Epithelial cell of esophagus (primary cell): ENCODE measurements at regions not wholly inside any gene's neighbourhood (a gene's known extent, or its start where the extent isn't known, plus 50 kb on each side); places are given as distances from the start of the nearest gene placed in this dataset.

ENCODE experiments used
- DNase-seq: peaks from one replicate; pipeline ENCODE4 v3.0.0; 2010; ENCODE audit warnings: low read depth
- H3K4me3 ChIP-seq: 2 replicates; pipeline ENCODE4 v1.5.1; 2011; ENCODE audit warnings: mild to moderate bottlenecking, low read length, control low read depth
- TF ChIP-seq, protein P1 (sequence below): IDR thresholded peaks from 2 replicates; pipeline ENCODE4 v1.5.1; 2011; ENCODE audit warnings: low read depth, mild to moderate bottlenecking, low read length, control low read depth, inconsistent platforms; ENCODE audit not compliant: insufficient read depth; ENCODE audit errors: missing control alignments

DNA sequence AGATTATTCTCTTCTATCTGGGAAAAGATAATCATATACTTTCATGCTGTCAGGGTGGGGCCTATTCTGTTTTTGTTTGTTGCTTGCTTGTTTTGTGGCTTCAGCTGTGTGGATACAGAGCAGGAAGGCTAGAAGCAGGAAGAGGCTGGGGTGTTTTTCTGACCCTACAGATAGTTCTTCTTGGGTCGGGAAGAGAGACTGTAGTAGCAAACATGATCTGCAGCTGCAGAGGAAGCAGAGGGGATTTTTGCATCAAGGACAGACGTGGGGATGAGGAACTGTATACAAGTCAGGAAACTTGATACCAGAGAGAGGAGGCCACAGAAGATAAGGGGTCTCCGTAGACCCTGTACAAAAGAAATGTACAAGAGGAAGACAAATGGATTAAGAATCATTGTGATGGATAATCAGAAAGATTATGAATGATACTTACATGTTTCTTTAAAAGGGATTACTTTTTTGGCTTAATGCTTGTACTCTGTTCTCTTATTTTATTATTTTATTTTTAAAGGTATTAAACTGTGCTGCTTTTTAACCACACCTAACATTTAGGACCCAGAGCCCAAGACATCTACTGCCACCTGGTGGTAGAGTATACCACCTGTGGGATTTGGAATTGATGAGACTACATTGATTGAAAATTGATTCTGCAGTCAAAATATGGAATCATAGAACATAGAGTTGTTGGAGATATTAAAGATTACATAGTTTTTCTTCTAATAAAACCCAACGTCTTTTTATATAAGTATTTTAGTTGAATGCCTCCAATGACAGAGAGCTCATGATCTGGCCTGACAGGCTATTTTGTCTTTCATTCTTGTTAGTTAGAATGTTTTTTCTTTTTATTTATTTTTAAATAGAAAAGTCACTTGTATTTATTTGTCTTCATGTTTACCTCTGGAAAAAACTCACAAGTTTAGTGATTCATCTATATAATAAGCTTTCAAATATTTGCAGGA lies 87.3 kb upstream of the ROPN1 start:
- TF ChIP-seq, protein P1, sequence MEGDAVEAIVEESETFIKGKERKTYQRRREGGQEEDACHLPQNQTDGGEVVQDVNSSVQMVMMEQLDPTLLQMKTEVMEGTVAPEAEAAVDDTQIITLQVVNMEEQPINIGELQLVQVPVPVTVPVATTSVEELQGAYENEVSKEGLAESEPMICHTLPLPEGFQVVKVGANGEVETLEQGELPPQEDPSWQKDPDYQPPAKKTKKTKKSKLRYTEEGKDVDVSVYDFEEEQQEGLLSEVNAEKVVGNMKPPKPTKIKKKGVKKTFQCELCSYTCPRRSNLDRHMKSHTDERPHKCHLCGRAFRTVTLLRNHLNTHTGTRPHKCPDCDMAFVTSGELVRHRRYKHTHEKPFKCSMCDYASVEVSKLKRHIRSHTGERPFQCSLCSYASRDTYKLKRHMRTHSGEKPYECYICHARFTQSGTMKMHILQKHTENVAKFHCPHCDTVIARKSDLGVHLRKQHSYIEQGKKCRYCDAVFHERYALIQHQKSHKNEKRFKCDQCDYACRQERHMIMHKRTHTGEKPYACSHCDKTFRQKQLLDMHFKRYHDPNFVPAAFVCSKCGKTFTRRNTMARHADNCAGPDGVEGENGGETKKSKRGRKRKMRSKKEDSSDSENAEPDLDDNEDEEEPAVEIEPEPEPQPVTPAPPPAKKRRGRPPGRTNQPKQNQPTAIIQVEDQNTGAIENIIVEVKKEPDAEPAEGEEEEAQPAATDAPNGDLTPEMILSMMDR: peak; percentile 87
- DNase-seq: peak; percentile 50
- no peak overlapping the region for H3K4me3 ChIP-seq

DNA sequence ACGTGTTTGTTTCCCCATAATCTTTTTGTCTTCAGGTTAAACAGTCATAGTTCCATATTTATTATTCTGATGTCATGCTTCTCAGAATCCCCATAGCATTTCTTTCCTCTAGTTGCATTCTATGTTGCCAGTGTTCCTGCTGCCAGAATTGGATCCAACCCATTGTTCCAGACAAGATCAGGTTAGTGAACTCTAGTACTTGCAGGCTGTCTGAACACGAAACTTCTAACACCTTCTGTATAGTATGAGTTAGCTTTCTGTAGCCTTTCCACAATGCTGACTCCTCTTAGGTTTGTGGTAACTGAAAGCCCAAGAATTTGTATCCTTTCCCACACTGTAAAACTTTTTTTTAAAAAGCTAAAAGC lies 88.0 kb upstream of the ROPN1 start:
- no peak for DNase-seq
- H3K4me3 ChIP-seq: no peak overlapping the region

DNA sequence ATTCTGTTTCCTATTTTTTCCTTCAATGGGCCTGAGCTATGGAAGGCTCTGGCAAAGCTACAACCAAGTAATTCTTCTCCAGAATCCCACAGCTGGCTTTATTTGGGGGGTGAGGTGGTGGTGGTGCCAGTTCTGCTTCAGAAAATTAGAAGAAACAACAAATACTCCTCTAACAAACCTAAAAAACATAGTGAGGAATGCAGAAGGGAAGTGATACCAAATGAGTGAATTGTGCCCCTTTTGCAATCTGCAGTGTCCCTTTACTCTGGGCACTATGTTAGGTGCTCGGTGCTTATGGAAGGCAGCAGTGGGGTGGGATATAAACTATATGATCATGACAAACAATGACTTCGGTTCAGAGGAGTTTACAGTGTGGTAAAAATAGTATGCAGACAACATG lies 90.4 kb upstream of the ROPN1 start:
- DNase-seq: no peak
- TF ChIP-seq, protein P1: no peak

More for the DNA sequence above, 88.0 kb upstream of the ROPN1 start:
- TF ChIP-seq, protein P1: no peak

DNA sequence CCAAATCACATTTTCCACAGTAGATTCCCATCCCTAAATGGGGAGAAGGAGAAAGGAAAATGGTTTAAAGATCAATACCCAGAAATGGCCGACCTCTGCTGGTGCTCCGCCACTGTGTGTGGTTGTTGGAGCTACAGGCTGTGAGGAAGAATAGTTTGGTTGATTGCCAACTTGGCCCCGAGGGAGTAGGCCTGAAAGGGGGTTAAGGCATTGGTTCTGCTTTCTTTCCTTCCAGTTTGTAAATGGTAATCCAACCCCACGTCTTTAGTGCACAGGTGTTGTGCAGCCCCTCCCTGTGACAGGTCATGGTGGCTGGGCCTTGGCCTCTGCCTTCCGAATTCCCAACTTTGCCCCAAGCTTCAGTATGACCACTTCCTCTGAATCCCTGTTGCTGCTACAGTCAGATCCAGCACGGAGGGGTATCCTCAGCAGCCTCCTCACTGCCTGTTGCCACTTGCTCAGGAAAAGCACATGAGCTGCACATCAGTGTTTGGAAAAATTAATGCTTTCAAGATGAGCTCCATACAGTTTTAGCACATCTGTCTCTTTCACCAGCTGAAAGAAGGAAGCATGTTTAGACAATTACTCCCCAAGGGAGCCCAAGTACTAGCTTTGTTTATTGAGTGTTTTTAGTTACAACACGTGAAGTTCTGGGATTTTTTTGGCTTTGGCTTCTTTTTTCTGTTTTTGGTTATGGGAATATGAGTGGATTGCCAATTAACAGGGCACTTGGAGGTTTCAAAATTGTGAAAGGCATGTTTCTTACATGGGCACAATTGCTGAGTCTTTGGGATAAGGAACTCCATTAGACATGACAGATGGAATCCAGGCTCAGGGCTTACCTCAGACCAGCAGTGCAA lies 92.3 kb upstream of the ROPN1 start:
- TF ChIP-seq, protein P1: no peak
- DNase-seq: no peak
- H3K4me3 ChIP-seq: no peak overlapping the region

More for the DNA sequence above, 90.4 kb upstream of the ROPN1 start:
- H3K4me3 ChIP-seq: no peak overlapping the region

DNA sequence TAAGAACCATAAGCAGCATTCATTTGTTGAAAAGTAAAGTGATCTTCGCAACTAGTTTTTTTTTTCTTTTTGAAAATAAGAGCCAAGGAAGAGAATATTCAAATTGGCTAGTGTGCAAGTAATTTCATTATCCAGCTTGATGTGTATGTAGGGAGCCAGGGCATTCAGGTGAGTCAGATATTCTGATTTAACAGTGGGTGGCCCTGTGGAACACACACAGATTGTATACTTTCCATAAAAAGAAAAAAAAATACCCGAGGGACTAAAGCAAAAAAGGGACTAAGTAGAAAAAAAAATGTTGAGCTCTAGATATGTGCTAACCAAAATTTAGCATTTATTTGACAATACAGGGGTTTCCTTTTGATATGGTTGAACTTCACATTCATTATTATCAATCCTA lies 96.9 kb upstream of the ROPN1 start:
- DNase-seq: no peak
- H3K4me3 ChIP-seq: no peak overlapping the region
- TF ChIP-seq, protein P1: no peak

DNA sequence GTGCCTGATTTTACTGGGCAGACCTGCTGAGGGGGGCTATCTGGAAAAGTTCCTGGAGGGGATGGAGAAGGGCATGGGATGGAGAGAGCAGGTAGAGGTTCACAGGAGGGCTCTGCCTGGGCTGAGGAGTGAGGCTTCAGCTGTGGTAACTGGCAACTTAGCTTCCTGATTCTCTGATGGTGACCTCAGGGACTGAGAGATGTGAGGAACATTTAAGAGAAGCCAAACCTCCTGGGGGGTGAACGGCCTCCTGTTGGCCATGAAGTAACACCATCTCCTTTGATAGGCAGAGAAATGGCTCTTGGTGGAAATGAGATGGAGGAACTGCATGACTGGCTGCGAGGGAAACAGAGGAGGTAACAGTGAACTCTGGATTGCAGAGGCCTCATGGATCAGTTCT lies 97.3 kb upstream of the ROPN1 start:
- no peak for DNase-seq
- no peak overlapping the region for H3K4me3 ChIP-seq
- TF ChIP-seq, protein P1: no peak
